Erythroblast (primary cell): ENCODE measurements at regions not wholly inside any gene's neighbourhood (a gene's known extent, or its start where the extent isn't known, plus 50 kb on each side); places are given as distances from the start of the nearest gene placed in this dataset.

ENCODE experiments used
- GATA1 ChIP-seq: IDR thresholded peaks from 2 replicates; pipeline ENCODE4 v1.6.1; 2011; ENCODE audit warnings: low read depth, mild to moderate bottlenecking, control low read depth, low read length, moderate library complexity
- POLR2A ChIP-seq: IDR thresholded peaks from 2 replicates; pipeline ENCODE4 v1.6.1; 2011; ENCODE audit warnings: mild to moderate bottlenecking, low read length

DNA sequence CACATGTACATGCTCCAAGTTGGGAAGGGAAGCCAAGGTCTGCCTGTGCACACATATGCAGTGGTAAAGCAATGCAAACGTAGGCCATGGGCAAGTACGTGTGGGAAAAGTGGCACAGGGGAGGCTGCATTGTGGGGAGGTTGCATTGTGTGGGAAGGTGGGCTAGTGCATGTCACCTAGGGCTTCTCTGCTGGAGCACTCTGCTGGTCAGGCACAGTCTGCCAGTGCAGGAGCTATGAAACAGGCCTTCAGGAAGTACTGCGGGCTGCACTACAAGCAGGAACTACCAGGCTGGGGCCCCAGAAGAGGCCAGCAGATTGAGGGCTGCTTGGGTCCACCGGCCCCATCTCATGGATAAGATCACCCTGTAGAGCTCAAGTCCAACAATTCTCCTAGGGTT, 1694.6 kb upstream of the CDH6 start:
- TF ChIP-seq POLR2A (no peak), GATA1 (no peak)
